Skeletal muscle cell (primary cell): ENCODE measurements at regions not wholly inside any gene's neighbourhood (a gene's known extent, or its start where the extent isn't known, plus 50 kb on each side); places are given as distances from the start of the nearest gene placed in this dataset.

Experiments
- DNase-seq: peaks from one replicate; pipeline ENCODE4 v3.0.0-alpha.2; 2010; ENCODE audit warnings: low read depth
- H3K4me3 ChIP-seq: 2 replicates; pipeline ENCODE4 v1.5.1; 2011; ENCODE audit warnings: low read depth, mild to moderate bottlenecking, control low read depth, low read length, moderate library complexity

- H3K4me3 ChIP-seq, result peak overlapping the region; percentile 46
- no peak for DNase-seq
Measured at GRCh38 chrX:139203651-139204570, 326.6 kb upstream of the F9 start.

- H3K4me3 ChIP-seq, result no peak overlapping the region
- DNase-seq, result no peak
Measured at GRCh38 chrX:139202742-139203420, 327.7 kb upstream of the F9 start.

DNA sequence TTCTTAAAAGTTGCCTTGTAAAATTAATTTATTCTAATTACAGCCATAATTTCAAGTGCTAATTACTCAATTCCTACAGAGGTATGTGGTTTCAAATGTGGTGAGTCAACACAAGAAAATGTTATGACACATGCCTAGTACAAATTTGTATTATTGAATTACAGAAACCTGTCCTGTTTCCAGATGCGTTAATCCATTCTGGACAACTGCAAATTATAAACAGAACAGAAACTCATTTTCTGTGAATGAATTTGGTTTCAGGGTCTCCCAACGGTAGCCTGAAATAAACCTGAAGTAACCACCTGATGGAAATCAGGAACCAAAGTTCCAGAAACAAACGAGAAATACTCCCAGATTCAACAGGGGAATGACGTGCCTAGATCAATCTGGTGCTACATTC, 328.6 kb upstream of the F9 start:
- H3K4me3 ChIP-seq, result no peak overlapping the region
- no peak for DNase-seq

DNA sequence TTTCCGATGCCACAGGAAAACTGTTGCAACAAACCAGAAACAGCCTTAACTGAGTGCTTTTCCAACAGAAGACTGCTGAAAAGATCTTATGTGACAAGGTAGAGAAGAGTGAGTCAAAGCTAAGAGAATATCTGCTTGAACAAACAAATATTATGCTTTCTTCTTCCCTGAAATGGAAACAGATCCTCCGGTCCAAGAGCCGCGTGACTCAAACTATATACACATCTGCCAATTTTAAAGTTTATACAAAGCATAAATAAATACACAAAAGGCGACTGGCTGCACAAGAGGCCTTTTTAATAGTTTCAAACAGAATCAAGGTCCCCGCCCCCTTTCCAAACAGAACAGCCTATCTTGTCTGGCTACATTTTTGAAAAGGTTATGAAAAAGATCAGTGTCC, 329.7 kb upstream of the F9 start:
- H3K4me3 ChIP-seq, result no peak overlapping the region
- no peak for DNase-seq

DNA sequence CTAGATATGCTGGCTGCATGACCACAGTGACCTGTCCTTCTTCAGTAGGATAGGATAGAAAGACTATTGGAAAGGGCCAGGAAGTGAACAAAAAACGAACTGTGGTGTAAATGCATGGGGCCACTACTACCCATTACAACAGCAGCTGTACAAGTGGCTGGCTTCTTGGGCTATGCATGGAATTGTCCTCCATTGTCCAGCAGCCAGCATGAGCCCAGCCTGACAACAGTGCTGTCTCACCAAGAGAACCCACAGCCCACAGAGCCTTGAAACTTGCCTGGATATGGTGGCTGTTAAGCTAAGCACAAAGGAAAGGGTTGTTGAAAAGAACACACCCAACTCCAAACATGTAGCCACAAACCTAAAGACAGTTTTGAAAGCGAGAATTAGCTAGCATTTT, 330.2 kb upstream of the F9 start:
- no peak overlapping the region for H3K4me3 ChIP-seq
- no peak for DNase-seq

DNA sequence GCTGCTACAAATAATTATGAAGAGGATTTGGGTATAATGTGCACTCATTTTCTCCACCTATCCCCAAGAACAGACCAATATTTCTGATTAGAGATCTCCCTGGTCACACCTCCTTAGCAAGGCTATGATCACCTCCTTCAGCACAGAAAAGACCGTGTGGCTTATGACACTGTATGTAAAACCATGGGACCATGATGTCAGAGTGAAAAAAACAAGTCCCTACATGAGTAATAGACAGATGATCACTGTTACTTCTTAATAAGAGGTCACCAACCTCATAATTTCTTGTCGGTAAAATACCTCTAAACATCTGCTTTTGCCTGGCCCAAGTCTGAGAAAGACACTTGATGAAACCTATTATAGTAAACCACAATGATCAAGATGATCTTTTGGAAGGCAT, 330.6 kb upstream of the F9 start:
- DNase-seq, result no peak
- H3K4me3 ChIP-seq, result no peak overlapping the region

DNA sequence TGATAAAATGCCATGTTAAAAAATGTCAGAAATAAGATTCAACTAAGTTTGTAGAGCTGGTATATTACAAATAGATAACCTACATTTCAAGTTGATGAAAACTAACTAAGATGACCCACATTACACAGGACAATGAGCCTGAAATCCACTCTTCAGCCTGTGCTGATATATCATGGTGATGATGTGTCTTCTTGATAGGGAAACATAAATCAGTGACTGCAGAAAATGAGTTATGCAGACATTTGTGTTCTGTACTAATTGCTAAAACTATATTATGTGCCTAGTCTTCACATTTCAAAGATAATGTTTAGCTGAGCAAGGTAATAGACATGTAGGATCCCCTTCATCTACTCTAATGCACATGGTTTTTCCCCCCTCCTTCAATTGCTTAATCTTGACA, 331.6 kb upstream of the F9 start:
- no peak for DNase-seq
- no peak overlapping the region for H3K4me3 ChIP-seq

GRCh38 chrX:139196890-139197289, 333.6 kb upstream of the F9 start:
- no peak for DNase-seq
- no peak overlapping the region for H3K4me3 ChIP-seq

- no peak for DNase-seq
- H3K4me3 ChIP-seq, result peak overlapping the region; percentile 34
Measured at GRCh38 chrX:139194571-139195280, 335.8 kb upstream of the F9 start.

DNA sequence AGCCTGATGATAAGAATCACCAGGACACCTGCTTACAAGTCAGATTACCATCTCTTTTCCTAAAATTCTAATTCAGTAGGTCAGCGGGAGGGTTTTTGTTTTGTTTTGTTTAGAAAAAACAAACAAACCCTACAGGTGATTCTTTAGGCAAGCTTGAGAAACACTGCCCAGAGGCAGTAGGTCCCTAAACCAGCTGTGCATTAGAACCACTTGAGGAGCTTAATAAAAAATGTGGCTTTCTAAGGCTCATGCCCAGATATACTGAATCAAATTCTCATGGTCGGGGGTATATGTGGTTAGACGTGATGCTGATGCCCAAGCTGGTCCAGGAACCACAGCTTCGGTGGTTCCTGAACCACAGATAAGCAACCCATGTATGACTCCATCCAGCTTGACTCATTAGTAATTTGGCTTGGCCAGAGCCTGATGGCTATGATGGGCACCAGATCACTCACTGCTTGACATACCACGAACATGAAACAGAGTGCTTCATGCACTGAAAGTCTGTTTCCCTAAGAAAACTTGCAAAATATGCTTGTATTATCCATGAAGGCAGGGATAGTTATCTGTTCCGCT, 338.1 kb upstream of the F9 start:
- DNase-seq, result no peak
- H3K4me3 ChIP-seq, result no peak overlapping the region

- no peak for DNase-seq
- H3K4me3 ChIP-seq, result no peak overlapping the region
Measured at GRCh38 chrX:139191746-139192385, 338.7 kb upstream of the F9 start.

DNA sequence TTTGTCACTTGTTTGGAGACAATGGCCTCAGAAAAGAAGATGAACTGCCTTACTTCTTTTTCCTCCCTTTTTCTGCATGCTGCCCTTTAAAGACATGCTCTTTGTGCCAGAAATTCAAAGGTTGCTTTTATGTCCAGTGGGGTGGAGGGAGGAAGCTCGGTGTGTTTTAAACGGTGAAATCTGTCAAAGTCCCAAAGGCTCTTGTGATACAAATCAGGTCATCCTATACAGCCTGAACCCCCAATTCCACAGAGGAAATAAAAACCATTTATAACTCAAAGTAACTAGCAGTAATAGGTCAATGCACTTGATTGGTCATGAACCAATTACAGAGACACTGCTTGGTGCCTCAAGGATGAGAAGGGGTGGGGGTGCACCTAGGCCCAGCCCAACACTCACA, 339.3 kb upstream of the F9 start:
- H3K4me3 ChIP-seq, result no peak overlapping the region
- no peak for DNase-seq

GRCh38 chrX:139187738-139188137, 342.8 kb upstream of the F9 start:
- no peak overlapping the region for H3K4me3 ChIP-seq

DNA sequence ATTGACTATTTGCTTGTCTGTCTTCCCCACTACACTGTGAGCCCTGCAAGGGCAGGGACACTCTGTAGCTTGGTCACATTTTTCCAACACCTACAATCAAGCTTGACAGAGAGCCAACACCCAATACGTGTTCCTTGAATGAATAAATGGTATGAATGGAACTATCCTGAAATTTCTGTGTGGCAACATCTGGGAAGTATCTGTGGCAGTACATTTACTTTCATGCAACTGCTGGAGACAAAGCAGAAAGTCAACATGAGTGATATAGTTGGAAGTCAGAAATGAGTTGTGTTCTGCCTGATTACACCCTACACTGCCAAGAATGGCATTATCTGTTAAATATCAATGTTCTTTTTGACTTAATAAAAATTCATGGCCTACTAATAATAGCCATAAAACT, 343.5 kb upstream of the F9 start:
- no peak overlapping the region for H3K4me3 ChIP-seq
- no peak for DNase-seq

More at GRCh38 chrX:139187738-139188137, 342.8 kb upstream of the F9 start:
- no peak for DNase-seq

DNA sequence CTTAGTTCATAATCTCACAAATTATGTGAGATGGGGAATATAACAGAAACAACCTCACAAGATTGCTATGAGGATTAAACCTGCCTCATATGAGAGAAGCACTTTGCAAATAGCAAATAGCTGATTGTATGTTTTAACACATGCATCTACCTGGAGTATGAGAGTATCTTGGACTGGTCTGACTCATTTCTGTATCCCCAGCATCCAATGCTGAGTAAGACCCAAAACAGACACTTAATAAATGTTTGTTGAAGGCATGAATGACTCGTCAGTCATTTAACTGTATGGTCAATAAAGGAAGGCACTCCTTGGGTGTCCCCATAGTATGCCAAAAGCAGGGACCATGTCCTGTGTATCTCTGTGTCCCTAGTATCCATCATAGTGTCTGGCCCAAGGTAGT, 350.9 kb upstream of the F9 start:
- DNase-seq, result no peak
- no peak overlapping the region for H3K4me3 ChIP-seq

DNA sequence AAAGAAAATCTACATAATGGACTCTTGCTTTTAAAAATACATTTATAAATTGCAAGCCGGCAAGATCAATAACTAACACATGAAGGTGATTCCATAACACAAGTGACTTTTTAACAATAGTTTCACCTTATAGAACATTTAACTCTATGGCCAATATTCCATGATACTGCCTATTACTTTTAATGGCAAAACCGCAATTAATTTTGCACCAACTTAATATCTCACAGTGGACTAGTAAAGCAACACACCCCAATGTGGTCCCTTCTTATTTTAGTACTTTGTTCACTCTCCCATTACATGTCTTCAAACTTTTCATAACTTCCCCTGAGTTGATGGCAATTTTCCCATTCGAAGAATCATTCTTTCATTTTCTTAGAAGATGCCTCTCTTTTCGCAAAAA, 351.6 kb upstream of the F9 start:
- no peak overlapping the region for H3K4me3 ChIP-seq
- no peak for DNase-seq

DNA sequence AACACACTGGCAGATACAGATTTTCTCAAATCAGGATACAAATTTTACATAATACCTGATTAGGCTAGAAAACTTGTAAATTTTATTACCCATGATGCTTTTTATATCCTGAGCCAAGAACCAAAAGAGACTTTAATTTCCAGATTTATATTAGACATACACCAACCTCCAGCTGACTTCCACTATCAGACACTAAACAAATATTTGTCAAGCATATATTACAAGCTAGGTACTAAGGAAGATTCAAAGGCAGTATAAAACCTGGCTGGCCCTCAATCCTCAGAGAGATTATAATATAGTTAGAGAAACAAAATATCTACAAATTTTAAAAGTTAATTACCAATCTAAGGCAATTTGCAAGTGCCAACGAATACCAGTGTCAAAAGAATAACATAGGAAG, 357.8 kb upstream of the F9 start:
- H3K4me3 ChIP-seq, result no peak overlapping the region
- DNase-seq, result no peak

DNA sequence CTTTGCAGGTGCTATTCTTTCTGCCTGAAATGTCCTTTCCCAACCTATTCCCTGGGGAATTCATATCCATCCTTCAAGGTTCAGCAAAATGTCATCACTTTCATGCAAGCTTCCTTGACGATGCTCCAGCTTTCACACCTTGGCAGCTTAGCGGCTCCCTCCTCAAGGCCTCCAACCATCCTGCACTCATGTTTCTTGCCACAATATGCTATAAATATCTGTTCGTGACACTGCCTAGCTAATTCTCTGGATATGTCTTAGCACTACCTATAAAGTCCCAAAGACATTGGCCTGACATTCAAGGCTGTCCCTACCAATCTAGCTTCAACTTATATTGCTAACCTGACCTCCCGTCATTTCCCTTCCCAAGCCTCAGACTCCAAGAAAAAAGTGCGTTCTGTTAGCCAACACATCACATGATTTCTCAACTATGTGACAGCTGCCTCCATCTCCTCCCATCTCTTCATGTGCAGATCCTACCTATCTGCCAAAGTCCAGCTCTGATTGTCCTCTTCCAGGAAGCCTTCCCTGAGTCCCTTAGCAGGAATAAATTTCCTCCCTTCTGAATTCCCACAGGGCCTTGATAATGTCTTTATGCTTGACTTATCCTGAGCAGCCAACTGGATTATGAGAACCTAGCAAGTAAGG, 359.9 kb upstream of the F9 start:
- H3K4me3 ChIP-seq, result no peak overlapping the region
- DNase-seq, result no peak

DNA sequence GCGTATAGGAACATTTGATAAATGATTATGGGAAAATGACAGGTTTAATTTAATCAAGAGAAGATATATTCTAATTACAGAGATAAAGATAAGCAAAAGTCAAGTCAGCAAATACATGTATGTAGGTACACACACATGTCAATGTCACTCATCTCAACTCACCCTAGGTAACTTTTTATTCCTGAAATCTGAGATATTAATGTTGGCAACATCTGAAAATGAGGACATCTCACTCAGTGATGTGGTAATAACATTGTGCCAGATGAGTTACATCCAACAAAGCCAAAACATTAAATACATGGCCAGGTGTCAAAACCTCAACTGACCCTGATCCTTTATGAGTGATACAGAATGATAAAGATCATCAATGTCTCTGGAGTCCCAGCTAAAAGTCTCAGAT, 363.3 kb upstream of the F9 start:
- H3K4me3 ChIP-seq, result no peak overlapping the region
- DNase-seq, result no peak
